ENCODE measurements at regions not wholly inside any gene's neighbourhood (a gene's known extent, or its start where the extent isn't known, plus 50 kb on each side); places are given as distances from the start of the nearest gene placed in this dataset.

DNA sequence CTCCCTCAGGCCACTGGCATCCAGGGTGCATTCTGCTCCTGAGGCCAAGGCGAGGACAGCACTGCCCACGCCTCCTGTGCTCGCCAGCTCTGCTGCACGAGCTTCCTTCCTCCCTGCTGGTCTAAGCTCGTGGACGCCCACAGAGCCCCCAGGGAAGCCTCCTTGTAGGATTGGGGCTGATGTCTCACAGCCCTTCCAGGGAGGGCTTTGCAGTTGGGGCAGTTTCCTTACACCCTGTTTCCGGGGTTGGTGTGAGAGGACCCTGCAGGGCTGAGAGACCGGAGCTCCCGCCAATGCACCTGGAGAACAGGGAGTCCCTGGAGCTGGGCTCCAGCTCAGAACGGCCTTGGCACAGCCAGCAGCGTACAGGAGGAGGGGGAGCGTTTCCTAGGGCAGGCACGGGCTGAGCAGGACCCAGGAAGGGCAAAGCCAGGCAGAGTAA, 172.4 kb upstream of the PDE10A start:
- Histone ChIP-seq H3K27me3 (ENCODE audit: insufficient read depth, low read length) (peaks cover 4% of the 10 kb centered on the region), H3K4me3 (ENCODE audit: insufficient read depth, low read depth, low read length) (no peak overlapping the region), H3K36me3 (ENCODE audit: insufficient read depth, low read length) (no peaks in the 10 kb centered on the region), H3K27ac (ENCODE audit: low read depth, low read length) (no peak overlapping the region), H4K20me1 (ENCODE audit: insufficient read depth, low read length) (no peaks in the 10 kb centered on the region), H3K4me1 (ENCODE audit: insufficient read depth, low read length) (no peaks in the 10 kb centered on the region), H3K4me2 (ENCODE audit: low read length) (no peak overlapping the region), H3K9me3 (ENCODE audit: insufficient read depth, low read depth, low read length) (no peaks in the 10 kb centered on the region), H3K9ac (ENCODE audit: low read length) (no peak overlapping the region), H2AFZ (ENCODE audit: low read depth, low read length) (no peak overlapping the region), H3K79me2 (ENCODE audit: insufficient read depth, low read length) (no peaks in the 10 kb centered on the region)
- Mint-ChIP-seq H3K36me3 (ENCODE audit: low read depth, unreplicated experiment) (no peaks in the 10 kb centered on the region), H3K4me3 (ENCODE audit: unreplicated experiment) (no peak overlapping the region), H3K27ac (ENCODE audit: unreplicated experiment) (no peak overlapping the region), H3K9me3 (ENCODE audit: unreplicated experiment) (peaks cover 3% of the 10 kb centered on the region), H3K27me3 (ENCODE audit: low read depth, unreplicated experiment) (peaks cover 34% of the 10 kb centered on the region), H3K4me1 (ENCODE audit: low read depth, unreplicated experiment) (peaks cover 5% of the 10 kb centered on the region)
- FAIRE-seq (no peak), DNase-seq (ENCODE audit: low read depth) (no peak)
- TF ChIP-seq EZH2 (IDR thresholded peaks at IDR 0.05; ENCODE audit: insufficient read depth, low read length): no peak
- TF ChIP-seq, protein P1, sequence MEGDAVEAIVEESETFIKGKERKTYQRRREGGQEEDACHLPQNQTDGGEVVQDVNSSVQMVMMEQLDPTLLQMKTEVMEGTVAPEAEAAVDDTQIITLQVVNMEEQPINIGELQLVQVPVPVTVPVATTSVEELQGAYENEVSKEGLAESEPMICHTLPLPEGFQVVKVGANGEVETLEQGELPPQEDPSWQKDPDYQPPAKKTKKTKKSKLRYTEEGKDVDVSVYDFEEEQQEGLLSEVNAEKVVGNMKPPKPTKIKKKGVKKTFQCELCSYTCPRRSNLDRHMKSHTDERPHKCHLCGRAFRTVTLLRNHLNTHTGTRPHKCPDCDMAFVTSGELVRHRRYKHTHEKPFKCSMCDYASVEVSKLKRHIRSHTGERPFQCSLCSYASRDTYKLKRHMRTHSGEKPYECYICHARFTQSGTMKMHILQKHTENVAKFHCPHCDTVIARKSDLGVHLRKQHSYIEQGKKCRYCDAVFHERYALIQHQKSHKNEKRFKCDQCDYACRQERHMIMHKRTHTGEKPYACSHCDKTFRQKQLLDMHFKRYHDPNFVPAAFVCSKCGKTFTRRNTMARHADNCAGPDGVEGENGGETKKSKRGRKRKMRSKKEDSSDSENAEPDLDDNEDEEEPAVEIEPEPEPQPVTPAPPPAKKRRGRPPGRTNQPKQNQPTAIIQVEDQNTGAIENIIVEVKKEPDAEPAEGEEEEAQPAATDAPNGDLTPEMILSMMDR (IDR thresholded peaks at IDR 0.05; ENCODE audit: insufficient read depth, low read depth, low read length): no peak

DNA sequence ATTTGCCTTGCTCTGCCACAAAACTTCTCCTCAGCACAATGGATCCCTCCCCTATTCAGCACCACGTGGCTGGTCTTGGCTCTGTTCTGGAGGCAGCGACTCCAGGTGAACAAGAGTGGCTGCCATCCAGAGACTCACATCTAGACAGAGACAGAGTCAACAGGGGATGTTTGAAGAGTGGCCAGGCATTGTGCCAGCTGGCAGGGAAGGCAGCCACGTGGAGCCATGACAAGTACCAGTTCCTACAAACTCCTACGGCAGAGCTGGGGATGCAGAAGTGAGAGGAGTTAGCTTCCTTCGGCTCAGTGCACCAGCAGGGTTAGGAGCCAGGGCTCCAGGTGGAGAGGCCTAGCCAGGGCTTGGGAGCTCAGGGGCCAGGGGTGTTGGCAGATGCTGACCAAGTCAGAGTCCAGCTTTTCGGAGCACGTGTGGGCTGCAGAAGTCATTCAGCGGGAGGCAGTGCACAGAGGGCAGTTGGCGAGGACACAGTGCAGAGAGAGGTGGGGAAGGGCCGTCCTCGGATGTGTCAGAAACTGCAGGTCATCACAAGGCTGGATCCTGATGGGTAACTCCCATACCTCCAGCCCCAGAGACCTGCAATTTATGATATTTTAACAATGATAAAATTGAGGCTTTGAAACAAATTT, 171.7 kb upstream of the PDE10A start:
- DNase-seq (ENCODE audit: low read depth): no peak
- no peaks in the 10 kb centered on the region for H4K20me1 ChIP-seq (ENCODE audit: insufficient read depth, low read length)
- peaks cover 38% of the 10 kb centered on the region for H3K27me3 Mint-ChIP-seq (ENCODE audit: low read depth, unreplicated experiment)
- H3K4me1 ChIP-seq (ENCODE audit: insufficient read depth, low read length): no peaks in the 10 kb centered on the region
- no peak overlapping the region for H3K27ac ChIP-seq (ENCODE audit: low read depth, low read length)
- no peaks in the 10 kb centered on the region for H3K79me2 ChIP-seq (ENCODE audit: insufficient read depth, low read length)
- no peak overlapping the region for H3K4me3 ChIP-seq (ENCODE audit: insufficient read depth, low read depth, low read length)
- H3K27me3 ChIP-seq (ENCODE audit: insufficient read depth, low read length): peaks cover 4% of the 10 kb centered on the region
- no peak overlapping the region for H3K27ac Mint-ChIP-seq (ENCODE audit: unreplicated experiment)
- no peak overlapping the region for H3K4me3 Mint-ChIP-seq (ENCODE audit: unreplicated experiment)
- TF ChIP-seq EZH2 (IDR thresholded peaks at IDR 0.05; ENCODE audit: insufficient read depth, low read length): no peak
- TF ChIP-seq, protein P1 (IDR thresholded peaks at IDR 0.05; ENCODE audit: insufficient read depth, low read depth, low read length): no peak
- no peak for FAIRE-seq
- H3K4me2 ChIP-seq (ENCODE audit: low read length): no peak overlapping the region
- H2AFZ ChIP-seq (ENCODE audit: low read depth, low read length): no peak overlapping the region
- no peak overlapping the region for H3K9ac ChIP-seq (ENCODE audit: low read length)
- no peaks in the 10 kb centered on the region for H3K36me3 ChIP-seq (ENCODE audit: insufficient read depth, low read length)
- H3K4me1 Mint-ChIP-seq (ENCODE audit: low read depth, unreplicated experiment): peaks cover 5% of the 10 kb centered on the region
- no peaks in the 10 kb centered on the region for H3K9me3 ChIP-seq (ENCODE audit: insufficient read depth, low read depth, low read length)
- H3K9me3 Mint-ChIP-seq (ENCODE audit: unreplicated experiment): peaks cover 3% of the 10 kb centered on the region
- no peaks in the 10 kb centered on the region for H3K36me3 Mint-ChIP-seq (ENCODE audit: low read depth, unreplicated experiment)

DNA sequence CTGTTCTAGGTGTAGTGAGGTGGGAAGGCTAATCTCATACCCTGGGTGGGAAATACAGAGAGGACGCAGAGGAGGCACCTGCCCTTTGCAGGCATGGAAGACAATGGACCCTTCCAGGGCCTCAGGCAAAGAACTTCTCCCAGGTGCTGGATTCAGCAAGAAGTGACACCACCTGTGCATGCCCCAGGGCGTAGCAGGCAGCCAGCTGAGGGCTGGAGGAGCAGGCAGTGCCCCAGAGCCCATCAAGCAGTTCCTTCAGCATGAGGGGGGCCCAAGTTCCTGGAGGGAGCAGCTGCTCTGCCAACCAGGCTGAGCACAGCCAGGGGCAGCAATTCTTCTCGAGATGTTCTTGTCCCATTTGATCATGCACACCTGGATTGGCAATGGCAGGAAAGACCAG, 170.3 kb upstream of the PDE10A start:
- Mint-ChIP-seq H3K36me3 (ENCODE audit: low read depth, unreplicated experiment) (no peaks in the 10 kb centered on the region), H3K4me1 (ENCODE audit: low read depth, unreplicated experiment) (peaks cover 5% of the 10 kb centered on the region), H3K4me3 (ENCODE audit: unreplicated experiment) (no peak overlapping the region), H3K9me3 (ENCODE audit: unreplicated experiment) (no peaks in the 10 kb centered on the region), H3K27ac (ENCODE audit: unreplicated experiment) (no peak overlapping the region), H3K27me3 (ENCODE audit: low read depth, unreplicated experiment) (peaks cover 43% of the 10 kb centered on the region)
- Histone ChIP-seq H3K4me3 (ENCODE audit: insufficient read depth, low read depth, low read length) (no peak overlapping the region), H3K9me3 (ENCODE audit: insufficient read depth, low read depth, low read length) (no peaks in the 10 kb centered on the region), H3K79me2 (ENCODE audit: insufficient read depth, low read length) (no peaks in the 10 kb centered on the region), H3K27me3 (ENCODE audit: insufficient read depth, low read length) (peaks cover 4% of the 10 kb centered on the region), H4K20me1 (ENCODE audit: insufficient read depth, low read length) (no peaks in the 10 kb centered on the region), H3K27ac (ENCODE audit: low read depth, low read length) (no peak overlapping the region), H3K36me3 (ENCODE audit: insufficient read depth, low read length) (no peaks in the 10 kb centered on the region), H3K4me1 (ENCODE audit: insufficient read depth, low read length) (no peaks in the 10 kb centered on the region), H2AFZ (ENCODE audit: low read depth, low read length) (no peak overlapping the region), H3K9ac (ENCODE audit: low read length) (no peak overlapping the region), H3K4me2 (ENCODE audit: low read length) (no peak overlapping the region)
- DNase-seq (ENCODE audit: low read depth): no peak
- FAIRE-seq: no peak
- no peak for TF ChIP-seq EZH2 (IDR thresholded peaks at IDR 0.05; ENCODE audit: insufficient read depth, low read length)
- TF ChIP-seq, protein P1 (IDR thresholded peaks at IDR 0.05; ENCODE audit: insufficient read depth, low read depth, low read length): no peak
